Lower leg skin (tissue), 3 donors: ENCODE measurements at regions not wholly inside any gene's neighbourhood (a gene's known extent, or its start where the extent isn't known, plus 50 kb on each side); places are given as distances from the start of the nearest gene placed in this dataset.

Source experiments
- CTCF ChIP-seq, 3 donors: fragments of 450-650 bp; IDR thresholded peaks; one replicate each; pipeline ENCODE4 v1.5.1; 2016; ENCODE audit warnings: antibody characterized with exemption in 3 of 3, mild to moderate bottlenecking in 3 of 3, moderate library complexity in 2 of 3
- POLR2A ChIP-seq, 2 donors: fragments of 450-650 bp; IDR thresholded peaks; one replicate each; pipeline ENCODE4 v1.6.1; 2016 to 2017; ENCODE audit warnings: antibody characterized with exemption in 2 of 2, mild to moderate bottlenecking in 1 of 2, moderate library complexity in 1 of 2

GRCh38 chr5:167798448-167798847 is 493.0 kb upstream of the WWC1 start:
- TF ChIP-seq CTCF (IDR thresholded peaks at IDR 0.05) = no peak
- TF ChIP-seq POLR2A (IDR thresholded peaks at IDR 0.05) = no peak
